Glomerular visceral epithelial cell (primary cell): ENCODE measurements at regions not wholly inside any gene's neighbourhood (a gene's known extent, or its start where the extent isn't known, plus 50 kb on each side); places are given as distances from the start of the nearest gene placed in this dataset.

Experiments
- DNase-seq: peaks from one replicate; pipeline ENCODE4 v3.0.0-alpha.2; 2016; ENCODE audit errors: extremely low spot score

DNA sequence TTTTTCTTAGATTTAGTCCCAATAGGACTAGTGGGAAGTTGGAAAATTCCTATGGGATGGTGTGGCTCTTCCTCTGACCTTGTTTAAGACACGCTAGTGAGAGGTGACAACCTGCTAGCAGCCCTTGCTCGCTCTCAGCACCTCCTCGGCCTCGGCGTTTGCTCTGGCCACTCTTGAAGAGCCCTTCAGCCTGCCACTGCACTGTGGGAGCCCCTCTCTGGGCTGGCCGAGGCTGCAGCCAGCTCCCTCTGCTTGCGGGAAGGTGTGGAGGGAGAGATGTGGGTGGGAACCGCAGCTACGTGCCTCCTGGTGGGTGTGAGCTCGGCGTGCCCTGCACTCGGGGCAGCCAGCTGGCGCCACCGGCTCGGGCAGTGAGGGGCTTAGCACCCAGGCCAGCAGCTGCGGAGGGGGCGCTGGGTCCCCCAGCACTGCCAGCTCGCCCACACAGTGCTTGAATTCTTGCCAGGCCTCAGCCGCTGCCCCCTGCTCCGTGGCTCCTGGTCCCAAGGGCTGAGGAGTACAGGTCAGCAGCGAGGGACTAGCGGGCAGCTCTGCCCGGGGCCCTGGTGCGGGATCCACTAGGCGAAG, 254.5 kb upstream of the ANKRD55 start:
- DNase-seq, result no peak

- no peak for DNase-seq
These were observed 249.2 kb upstream of the ANKRD55 start for GRCh38 chr5:56482363-56482762.

DNA sequence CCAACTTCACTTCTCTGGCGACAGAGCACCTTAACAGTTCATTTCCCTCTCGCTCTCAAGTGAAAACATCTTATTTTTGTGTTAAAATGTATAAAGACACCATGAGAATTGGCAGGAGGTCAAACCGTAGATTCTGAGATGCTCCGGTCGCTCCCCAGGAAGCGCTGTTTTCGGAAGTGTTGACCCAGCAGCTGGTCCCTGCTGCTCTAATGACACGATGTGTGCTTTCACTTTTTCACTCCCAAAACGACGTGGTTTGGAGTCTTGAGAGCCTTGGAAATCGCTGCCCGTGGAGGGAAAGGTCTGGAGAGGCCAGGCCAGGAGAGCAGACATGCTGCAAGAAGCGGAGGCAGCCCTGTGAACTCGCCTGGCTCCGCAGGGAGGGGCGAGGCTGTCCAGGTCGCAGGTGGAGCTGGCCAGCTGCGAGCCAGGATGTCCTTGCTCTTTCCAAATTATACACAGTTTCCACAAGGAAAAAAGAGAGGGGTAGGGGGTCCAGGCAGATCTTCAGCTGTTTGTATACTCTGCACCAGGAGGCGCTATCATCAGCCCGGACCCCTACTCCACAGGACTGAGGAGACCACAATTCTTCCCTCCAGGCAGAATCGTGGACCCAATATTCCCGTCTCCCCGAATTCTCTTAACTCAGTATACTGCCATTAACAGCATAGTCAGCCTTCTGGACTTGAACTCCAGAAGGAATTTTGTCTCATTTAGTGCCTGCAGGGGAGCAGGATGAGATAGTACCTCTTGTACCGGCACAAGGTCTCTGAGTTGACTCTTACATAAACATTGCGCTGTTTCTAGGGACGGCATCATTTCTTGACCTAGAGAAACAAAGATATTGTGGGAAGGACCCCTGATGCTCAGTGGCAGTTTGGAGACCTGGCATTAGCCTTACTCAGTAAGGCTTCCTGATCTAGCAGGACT, 248.6 kb upstream of the ANKRD55 start:
- peak; percentile 26 for DNase-seq

DNA sequence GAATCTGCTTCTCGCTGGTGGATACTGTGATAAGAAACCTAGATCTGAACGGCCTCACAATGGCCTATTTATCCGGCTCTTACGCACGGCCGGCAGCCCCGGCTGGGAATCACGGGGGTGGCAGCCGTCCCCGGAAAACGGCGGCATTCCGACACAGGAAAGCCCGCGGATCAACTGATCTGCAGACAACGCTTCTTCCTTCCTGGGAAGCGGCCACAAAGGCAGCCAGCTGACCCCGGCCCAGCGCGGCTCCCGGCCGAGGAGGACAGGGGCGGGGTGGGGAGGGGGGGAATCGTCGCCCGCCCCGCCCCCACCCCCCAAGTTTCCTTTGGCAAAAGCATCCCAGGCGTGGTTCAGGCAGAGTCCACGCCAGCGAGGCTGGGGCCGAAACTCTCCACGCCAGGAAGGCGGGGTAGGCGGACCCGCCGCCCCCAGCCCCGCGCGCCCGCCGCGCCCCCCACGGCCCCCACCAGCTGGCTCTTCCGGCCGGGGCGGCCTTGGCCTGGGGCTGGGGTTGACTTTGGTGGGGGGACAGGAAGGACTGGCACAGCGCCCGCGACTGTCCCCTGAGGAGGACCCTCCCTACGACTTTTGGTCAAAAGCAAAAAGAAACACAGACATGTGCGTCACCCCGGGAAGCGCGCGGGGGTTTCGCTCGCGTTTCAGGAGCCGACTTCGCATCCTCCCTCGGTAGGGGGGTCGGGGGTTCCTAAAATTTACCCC, 247.7 kb upstream of the ANKRD55 start:
- peak; percentile 58 for DNase-seq

DNA sequence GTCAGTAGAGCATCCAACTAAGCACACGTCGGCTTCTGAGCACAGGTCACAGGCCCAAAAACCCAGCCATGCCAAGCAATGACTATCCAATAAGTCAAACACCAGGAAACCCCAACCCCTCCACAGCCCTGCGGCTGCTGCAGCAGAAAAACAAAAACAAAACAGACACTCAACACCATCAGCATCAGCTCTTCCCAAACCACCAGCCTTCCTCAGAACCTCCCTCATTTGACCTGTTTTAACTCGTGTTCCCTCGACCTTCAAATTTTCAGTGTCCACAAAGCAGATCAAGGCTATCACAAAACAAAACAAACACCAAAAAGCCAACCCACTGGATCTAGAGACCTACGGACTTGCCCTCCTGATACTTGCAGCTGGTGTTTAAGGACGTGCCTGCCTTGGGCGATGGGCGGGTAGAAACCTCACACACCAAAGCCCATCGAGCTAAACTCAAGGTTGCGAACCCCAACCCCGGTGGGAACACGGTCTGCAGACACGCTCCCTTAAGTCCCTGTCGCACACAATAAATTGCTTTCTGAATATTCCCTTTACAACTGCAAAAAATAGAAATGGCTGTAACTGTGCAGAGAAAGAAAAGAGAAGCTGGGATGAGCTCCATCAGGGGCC, 247.1 kb upstream of the ANKRD55 start:
- peak; percentile 25 for DNase-seq

DNA sequence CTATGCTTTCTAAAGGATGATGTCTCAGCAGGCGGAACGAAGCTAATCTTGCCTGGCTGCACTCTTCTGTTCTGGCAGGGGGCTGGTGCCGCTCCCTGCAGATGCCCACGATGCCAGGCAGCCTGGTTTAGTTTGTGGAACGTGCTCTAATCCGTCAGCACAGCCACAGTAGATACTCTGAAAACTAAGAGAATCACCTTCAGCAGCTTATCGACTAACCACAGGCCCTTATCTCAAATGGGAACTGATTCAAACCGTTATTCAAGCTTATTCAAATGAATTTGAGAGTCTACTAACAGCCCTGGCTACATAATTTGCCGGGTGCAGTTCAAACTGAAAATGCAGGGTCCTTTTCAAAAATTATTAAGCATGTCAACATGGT, 246.6 kb upstream of the ANKRD55 start:
- no peak for DNase-seq

GRCh38 chr5:56479126-56479525, 246.0 kb upstream of the ANKRD55 start:
- no peak for DNase-seq

DNA sequence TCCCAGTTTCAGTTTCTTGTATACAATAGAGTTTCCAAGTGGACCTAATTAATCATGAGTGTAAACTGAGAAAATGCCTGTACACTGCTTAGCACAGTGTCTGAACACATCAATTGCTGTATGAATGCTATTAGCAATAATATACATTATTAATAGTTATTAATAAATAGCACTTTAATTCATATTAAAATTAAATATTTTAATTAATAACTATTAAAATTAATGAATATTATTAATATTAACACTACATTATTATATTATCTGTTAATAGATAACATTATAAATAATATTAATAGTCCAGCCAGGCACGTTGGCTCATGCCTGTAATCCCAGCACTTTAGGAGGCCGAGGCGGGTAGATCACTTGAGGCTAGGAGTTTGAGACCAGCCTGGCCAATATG, 244.9 kb upstream of the ANKRD55 start:
- no peak for DNase-seq

GRCh38 chr5:56476487-56476856, 243.3 kb upstream of the ANKRD55 start:
- peak; percentile 33 for DNase-seq

DNA sequence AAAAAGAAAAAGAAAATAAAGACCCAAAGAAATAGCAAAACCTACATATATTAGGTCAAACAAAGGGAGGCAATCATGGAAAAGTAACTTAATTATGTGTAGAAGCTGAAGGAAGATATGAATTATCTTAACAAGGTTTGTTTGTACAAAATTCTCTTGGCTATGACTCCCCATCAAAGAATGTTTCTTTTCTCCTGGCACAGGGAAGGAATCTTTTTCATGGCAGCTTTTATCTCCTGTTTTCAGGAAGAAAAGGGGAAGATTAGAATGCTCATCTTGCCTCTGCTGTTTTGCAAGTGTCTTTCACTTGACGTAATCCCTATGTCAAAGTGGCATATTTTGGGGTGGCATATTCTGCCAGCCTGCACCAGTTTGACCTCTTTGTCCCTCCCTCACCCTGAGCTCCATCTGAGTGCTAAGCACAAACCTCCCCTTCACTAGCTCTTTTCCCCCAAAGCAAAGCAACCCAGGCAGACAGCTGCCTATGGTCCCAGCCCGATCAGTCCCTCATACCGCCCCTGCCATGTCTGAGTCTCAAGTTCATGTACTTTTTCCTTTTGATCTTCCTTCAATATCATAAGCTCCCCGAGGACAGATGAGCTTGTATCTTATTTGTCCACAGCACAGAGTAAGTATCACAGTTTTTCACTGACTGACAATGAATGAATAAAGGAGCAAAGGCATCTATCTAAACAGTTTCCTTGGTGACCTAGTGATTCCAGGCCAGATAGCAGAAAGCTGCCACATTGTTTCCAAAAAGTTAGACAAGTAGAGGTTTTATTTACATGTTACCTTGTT, 242.8 kb upstream of the ANKRD55 start:
- no peak for DNase-seq

DNA sequence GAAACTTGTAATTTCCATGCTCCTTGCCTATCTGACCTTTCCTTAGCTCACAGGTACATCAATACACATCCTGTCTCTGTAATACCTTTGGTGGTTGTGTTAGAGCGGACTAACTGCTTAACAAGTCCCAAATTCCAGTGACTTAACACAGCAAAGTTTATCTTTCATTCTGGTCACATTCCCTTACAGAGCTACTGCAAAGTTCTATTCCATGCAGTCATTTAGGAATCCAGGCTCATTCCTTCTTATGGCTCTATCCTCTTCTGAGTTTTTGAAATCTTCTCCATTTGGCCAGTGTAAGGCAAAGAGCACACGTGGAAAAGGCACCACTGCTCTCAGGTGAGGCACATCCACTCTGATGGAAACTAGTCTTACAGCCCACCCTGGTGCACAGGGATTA, 238.6 kb upstream of the ANKRD55 start:
- no peak for DNase-seq

DNA sequence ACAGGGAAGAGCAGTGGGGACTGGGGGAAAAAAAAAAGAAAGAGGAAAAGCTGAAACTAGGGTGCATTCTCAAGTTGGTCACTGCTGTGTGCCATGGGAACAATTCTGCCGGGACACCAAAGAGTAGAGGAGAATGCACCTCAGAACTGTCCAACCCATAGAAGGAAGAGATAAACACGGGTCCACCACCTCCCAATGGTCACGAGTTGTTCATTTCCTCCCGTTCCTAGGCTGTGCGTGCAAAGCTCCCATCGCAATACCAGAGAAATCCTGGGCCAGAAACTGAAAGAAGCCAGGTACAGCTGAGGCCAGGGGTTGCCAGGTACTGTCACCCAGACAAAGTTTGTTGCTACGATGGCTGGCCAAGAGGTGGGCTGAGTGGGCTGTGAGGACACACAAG, 236.9 kb upstream of the ANKRD55 start:
- no peak for DNase-seq

- DNase-seq, result no peak
These were observed 235.1 kb upstream of the ANKRD55 start for GRCh38 chr5:56468277-56468676.

DNA sequence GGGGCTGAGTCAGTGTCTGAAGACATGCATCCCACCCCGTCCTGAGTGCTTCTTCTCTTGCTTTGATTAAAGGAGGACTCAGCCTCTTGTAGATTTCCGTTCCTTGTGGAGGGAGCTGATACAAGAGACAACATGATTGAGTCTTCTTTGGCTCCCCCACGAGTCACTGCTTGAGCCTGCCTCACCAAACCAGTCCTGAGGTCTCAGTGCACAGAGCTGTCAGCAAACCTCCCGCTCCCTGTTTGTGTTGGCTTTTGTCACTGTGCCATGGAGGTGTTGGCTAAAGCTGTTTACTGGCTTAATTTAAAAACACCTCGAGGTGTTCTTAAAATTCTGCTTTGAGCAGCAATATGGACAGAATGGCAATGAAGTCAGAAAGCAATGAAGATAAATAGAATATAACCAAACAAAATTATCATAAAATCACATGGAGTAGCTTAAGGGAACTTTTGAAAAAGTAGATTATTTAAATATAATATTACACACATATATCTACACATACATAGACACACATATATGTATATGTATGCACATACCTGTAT, 234.1 kb upstream of the ANKRD55 start:
- DNase-seq, result no peak

GRCh38 chr5:56466136-56466816, 233.1 kb upstream of the ANKRD55 start:
- no peak for DNase-seq

DNA sequence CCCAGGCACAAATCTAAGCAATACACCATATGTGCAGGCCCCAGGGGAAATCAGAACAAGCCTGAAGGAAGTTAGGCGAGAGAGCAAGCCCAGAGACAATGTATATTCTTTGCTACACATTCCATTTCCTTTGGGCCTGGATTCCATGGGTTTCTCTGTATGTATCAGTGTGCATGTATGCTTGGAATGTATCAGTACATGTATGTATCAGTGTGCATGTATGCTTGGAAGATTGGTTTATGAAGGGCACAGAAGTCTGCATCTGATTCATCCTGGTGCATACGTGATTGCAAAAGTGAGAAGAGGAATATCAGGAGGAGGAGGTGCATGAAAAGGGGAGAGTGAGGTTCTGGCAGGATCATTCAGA, 232.6 kb upstream of the ANKRD55 start:
- no peak for DNase-seq

GRCh38 chr5:56464935-56465768, 232.0 kb upstream of the ANKRD55 start:
- no peak for DNase-seq

- DNase-seq, result no peak
These were observed 230.9 kb upstream of the ANKRD55 start for GRCh38 chr5:56463944-56464571.

DNA sequence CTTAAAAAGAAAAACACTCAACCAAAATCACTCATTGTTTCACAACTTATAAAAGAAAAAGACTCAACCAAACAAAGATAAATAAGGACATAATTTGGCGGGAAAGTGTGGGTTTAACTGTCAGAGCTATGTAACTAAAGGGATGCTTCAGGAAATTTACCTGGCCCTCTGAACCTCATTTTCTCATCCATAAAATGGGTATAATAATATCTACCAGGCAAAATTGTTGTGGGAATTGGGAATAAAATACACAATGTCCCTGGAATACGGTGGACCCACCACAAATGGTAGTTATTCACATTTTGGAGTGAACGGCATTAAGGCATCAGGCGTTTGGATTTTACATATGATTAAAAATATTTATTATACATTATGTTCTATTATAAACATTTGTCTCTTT, 228.5 kb upstream of the ANKRD55 start:
- no peak for DNase-seq
